ENCODE measurements at regions not wholly inside any gene's neighbourhood (a gene's known extent, or its start where the extent isn't known, plus 50 kb on each side); places are given as distances from the start of the nearest gene placed in this dataset.
"Not testable (repeated sequence)": the region's sequence is repeated elsewhere in the genome, so short reads cannot be mapped to it uniquely, and the experiment has no call there.

DNA sequence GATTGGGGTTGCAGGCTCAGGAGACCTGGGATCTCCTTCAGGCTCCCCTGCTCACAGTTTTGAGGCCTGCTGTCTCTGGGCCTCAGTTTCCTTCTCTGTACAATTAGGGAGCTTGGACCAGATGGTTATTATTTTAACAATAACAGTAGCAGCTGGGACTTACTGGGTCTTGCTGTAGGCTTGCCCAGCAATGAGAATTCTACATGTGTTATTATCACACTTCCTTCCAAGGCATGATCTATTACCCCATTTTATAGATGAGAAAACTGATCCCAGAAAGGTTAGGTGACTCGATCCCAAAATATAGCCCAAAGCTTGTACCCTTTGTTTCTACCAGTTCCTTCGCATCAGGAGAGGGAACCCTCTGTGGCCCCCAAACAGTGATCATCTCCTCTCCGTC is 153.8 kb downstream of the PTPRU start:
- DNase-seq (ENCODE audit: low read depth), result no peak

DNA sequence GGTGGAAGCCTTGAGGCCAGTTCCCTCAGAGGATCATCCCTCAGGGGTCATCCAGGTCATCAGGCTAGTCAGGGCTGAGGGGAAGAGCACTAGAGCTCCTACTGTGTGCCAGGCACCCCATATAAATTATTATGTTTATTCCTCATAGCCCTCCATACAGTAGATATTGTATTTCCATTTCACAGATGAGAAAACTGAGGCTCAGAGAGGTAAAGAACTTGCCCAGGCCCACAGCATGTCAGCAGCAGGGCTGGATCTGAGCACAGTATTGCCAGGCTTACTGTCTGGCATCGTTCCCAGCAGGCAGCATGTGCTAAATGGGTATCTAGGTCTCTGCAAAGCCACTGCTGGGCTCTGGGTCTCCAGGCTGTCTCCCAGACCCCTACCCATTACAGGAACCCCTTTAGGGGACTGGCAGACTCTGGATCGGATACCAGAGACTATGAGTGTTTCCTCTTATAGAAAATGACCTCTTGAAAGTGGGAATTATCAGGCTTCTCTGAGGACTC is 153.3 kb downstream of the PTPRU start:
- no peak for DNase-seq (ENCODE audit: low read depth)

DNA sequence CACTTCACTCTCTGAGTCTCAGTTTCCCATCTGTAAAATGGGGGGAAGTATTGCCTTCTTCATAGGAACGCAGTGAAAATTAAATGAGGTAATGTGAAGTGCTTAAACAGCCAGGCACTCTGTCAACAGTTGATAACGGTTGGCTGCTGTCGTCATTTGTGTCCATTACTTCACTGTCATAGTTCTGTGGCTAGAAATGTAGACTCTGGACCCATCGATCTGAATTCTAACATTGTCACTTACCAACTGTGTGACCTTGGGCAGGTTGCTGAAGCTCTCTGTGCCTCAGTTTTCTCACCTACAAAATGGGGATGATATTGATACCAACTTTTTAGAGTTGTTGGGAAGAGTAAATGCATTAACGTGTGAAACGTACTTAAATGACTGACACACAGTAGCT is 152.6 kb downstream of the PTPRU start:
- DNase-seq (ENCODE audit: low read depth), result no peak

DNA sequence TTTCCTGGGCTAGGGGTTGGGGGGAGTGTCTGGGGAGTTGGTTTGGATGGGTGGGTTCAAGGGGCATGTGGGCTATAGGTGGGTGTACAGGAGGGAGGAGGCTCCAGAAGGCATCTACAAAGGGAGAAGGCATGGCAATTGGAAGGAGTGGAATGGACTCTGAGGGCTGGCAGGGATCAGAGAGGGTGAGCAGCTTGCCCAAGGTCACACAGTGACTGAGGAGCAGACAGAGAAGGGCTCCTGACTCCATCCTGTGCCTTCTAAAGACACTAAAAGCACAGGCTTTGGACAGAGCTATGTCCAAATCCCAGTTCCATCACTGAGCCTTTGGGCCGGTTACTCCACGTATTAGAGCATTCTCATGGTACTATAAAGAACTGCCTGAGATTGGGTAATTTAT is 151.8 kb downstream of the PTPRU start:
- no peak for DNase-seq (ENCODE audit: low read depth)

DNA sequence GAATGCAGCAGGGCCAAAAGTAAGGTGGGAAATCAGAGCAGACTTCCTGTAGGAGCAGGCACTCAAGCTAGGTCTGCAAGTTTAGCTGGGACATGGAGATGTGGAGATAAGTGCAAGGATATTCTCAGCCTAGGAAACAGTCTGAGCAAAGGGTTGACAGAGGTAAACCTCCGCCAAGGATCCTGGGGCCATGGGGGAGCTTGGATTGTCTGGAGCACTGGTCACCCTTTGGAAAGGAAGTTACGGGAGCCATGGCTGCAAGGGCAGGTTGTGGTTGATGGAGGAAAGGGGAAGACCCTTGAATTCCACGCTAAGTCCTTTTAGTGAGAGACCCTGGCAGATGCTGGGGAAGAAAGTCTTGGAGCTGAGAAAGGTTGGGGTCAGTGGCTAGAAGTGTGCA is 150.9 kb downstream of the PTPRU start:
- no peak for DNase-seq (ENCODE audit: low read depth)

DNA sequence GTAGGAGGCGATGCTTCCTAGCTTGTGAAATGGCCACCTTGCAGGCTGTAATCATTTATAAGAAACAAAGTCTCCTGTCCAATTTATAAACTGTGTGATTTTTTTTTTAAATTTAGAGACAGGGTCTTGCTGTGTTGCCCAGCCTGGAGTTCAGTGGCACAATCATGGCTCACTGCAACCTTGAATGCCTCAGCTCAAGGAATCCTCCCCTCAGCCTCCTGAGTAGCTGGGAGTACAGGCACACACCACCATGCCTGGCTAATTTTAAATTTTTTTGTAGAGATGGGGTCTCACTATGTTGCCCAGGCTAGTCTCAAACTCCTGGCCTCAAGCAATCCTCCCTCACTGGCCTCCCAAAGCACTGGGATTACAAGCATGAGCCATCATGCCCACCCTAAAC is 150.1 kb downstream of the PTPRU start:
- not testable (repeated sequence) for DNase-seq (ENCODE audit: low read depth)

DNA sequence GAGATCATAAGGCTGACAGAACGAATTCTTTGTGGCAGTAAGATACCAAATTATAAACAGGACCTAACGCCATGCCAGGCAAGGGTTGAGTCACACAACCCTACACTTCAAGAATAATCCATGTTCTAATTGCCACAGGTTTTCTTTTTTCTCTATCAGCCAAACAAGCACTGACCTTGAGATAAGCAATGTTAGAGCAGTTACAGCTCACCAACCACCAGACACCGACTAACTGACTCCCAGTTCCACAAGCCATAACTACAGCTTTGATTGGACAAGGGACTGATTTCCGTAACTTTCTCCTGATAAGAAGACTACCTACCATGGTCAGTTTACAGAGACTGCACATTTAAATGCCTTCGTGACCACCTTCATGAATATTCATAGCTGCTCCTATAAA is 149.6 kb downstream of the PTPRU start:
- DNase-seq (ENCODE audit: low read depth), result no peak

DNA sequence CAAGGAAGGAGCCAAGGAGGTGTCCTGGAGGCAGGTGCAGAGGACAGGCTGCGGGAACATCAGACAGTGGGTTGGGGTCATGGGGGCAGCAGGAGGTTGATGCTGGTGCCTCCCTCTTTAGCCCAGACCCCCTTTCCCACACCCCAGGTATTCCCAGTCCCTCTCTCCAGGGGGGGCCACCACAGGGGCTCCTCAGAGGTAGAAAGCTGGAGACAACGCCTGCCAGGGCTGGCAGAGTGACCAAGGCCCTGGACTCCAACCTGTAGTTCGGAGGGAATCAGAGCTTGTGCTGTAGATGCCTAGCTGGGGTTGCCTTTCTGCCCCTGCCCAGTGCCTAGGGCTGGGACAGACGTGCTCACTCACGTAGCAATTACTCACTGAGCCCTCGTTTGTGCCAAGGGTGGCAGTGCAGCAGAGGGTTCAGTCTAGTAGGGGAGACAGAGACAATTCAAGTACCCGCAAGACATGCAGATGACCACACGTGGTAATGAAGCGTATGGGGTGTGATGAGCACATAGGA is 148.2 kb downstream of the PTPRU start:
- no peak for DNase-seq (ENCODE audit: low read depth)

DNA sequence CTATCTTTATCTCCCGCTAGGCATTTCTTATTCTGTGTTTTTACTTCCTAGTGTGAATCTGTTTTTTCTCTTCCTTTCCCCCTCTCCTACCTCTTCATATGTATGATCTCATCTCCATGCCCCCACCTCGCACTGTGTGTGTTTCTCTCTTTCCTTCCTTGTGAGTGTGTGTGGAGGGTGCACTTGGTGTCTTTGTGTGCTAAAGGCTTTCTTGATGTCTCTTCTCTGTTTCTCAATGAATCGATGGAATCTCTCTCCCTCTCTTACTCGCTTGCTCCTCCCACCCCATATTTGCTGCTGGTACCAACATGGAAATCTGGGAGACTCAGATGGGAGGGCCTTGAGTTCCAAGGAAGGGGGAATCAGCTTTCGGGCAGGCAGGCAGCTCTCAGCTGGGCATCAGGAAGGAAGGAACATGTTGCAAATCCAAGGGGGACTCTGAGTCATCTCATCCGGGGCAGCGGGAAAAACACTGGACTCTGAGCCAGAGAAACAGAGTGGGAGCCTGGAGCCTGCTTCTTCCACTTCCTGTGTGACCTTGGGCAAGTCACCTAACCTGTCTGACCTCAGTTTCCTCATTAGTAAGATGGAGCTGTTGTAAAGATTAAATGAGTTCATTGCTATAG is 147.5 kb downstream of the PTPRU start:
- DNase-seq (ENCODE audit: low read depth), result no peak

DNA sequence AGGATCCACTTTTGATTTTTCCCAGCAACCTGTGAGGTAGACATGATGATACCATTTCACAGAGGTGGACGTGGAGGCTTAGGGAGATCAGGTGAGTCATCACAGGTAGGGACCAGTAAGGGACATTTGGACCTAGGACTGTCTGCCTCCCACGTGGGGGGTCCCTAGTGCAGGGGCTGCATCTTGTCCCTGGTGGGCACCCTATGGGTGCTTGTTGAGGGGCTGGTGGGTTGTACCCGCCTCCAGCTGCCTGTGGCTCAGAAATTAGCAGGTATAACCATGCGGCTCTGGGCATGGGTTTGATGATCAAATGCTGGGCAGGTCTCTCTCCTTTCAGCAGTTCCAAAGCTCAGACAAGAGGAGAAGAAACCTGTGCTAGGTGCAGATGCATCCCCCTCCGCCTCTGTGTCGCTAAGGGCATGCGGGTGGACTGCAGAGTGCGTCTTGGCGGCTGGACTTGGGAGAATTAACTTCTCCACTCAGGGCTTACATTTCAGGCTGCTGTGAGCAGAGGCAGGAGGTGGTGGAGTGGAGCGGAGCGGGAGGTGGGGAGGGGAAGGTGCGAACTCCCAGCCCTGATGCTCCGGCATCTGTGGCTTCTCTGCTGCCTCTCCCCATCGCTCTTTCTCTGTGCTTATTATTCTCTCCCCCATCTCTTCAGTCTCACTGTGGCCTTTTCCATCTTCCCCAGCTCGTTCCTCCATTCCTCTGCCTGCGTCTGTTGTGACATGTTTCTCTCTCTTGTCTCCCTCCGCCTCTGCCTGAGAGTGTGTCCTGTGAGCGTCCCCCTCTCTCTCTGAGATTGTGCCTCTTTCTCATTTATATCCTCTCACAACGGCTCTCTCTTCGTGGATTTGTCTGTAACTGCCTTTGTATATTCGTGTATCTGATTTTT is 146.8 kb downstream of the PTPRU start:
- no peak for DNase-seq (ENCODE audit: low read depth)

DNA sequence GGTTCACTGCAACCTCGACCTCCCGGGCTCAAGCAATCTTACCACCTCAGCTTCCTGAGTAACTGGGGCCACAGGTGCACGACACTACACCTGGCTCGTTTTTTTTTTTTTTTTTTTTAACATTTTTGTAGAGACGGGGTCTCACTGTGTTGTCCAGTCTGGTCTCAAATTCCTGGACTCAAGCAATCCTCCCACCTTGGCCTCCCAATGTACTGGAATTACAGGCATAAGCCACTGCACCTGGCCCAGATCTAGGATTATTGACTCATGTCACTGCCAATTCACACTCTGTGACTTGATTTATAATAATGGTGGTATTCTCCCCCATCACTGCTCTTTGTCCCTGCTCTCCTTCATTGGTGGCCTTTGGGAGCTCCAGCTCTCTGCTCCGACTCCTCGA is 145.1 kb downstream of the PTPRU start:
- no peak for DNase-seq (ENCODE audit: low read depth)

DNA sequence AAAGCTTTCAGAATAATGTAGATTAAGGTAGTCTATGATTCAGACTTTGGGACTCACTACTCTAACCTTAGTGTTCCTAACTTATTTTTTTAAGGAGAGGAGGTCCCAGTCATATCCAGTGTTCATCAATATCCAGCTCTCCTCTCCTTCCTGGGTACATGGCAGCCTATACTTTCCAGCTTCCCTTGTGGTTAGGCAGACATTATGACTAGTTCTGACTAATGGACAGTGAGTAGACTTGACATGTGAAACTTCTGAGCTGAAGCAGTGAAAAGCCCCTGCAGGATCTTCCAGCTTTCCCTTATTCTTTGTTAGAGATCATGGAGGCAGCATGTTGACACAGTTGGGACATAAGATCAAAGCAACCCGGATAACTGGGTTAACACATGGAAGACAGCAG is 144.2 kb downstream of the PTPRU start:
- DNase-seq (ENCODE audit: low read depth), result no peak

DNA sequence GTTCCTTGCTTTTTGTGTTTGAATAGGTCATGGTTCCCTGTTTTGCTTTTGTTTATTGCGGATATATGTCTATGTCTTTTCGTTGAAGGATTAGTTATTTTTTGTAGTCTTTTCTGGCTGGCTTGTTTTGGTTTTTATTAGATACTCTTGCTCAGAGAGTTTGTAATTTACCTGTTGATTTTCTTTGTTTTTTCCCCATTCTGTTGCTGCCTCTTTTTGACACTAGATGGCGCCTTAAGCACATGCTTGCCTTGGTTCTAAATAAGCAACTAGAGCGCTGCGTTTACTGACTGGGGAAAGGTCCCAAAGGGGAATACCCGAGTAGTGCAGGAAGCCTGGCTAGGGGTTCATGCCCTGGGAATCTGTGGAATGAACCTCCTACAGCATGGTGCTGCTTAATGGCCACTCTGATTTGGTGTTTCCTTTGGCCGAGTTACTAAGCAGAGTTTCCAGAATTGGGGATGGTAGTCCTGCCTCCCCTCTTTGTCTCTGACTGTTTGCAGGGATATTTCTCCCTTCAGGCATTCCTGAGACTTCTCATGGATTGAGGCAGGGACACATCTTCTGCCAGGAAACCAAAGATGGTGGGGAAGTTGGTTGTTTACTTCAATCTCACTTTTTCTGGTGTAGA is 143.2 kb downstream of the PTPRU start:
- DNase-seq (ENCODE audit: low read depth), result no peak
